Stimulated activated CD4-positive, alpha-beta T cell treated with anti-CD3 and anti-CD28 coated beads, Interleukin-4, amount 100 ng/mL, for 48 hours (primary cell): ENCODE measurements at regions not wholly inside any gene's neighbourhood (a gene's known extent, or its start where the extent isn't known, plus 50 kb on each side); places are given as distances from the start of the nearest gene placed in this dataset.

Experiments used
- DNase-seq, 2 donors: peaks; one replicate each; pipeline ENCODE4 v3.0.0-alpha.2; 2020; ENCODE audit warnings: low read depth in 2 of 2

DNA sequence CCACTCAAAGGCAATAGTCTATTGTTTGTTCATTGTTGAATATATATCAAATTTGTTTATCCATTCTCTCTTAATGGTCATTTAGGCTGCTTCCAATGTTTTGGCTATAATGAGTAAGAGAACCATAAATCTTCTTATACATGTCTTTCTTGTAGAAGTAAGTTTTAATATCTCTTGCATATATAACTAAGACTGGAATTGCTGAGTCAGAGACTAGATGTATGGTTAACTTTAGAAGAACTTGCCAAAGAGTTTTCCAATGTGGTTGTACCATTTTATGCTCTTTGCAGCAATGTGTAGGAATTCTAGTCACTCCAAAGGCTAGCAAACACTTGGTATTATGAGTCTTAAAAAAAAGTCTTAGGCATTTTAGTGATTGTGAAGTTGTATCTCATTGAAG, 610.0 kb upstream of the GCFC2 start:
- DNase-seq: no peak

- DNase-seq: no peak
These were observed 608.2 kb upstream of the GCFC2 start for GRCh38 chr2:76318848-76319360.

DNA sequence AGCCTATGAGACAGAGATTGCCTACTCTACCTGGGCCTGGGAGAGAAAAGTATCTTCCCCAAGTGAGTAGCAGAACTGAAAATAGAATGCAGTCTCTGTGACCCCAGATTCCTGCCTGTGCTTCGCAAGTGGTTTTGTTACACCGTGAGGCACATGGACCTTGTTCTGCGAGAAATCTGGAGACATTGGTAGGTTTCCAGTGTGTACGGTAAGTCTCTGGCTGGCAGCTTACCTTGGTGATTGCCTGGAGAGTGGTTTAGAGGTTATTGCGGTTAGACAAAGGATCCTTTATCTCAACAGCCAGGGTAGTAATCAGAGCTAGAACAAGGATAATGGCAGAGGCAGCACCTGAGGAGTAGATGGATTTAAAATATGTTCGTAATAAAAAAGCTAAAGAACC, 606.0 kb upstream of the GCFC2 start:
- no peak for DNase-seq

DNA sequence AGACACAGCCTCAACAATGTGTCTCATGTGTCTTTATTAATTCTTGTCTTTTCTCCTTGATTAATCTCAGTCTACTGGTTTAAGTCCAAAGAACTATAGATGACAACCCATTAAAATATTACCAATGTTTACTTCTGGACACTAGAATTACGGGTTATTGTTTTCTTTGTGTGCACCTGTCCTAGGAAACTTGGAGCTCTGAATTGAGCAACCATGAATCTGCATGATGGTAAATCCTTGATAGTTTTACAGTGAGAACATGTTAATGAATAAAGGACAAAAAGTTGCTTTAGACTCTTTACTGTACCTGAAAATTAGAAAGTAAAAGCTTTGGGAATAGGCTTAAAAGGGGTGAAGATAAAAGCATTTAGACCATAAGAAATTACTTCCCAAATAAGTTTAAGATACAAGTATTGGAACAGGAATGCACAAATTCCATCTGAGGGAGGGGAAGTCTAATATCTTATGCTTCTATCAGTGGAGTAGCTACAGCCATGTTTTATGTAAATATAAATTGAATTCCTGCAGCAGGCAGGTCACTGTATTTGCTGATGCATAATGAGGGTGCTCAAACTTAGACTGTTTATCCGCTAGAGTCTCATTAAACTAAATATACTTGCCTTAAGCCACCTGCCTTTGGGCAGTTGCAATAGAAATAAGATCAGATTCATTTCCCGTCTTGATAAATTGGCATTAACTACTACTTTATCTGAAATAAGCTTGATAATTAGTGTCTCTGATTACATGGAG, 603.7 kb upstream of the GCFC2 start:
- DNase-seq: no peak

- no peak for DNase-seq
These were observed 601.5 kb upstream of the GCFC2 start for GRCh38 chr2:76312236-76312635.

GRCh38 chr2:76311728-76312127, 601.0 kb upstream of the GCFC2 start:
- DNase-seq: no peak

- no peak for DNase-seq
These were observed 600.3 kb upstream of the GCFC2 start for GRCh38 chr2:76310894-76311633.

GRCh38 chr2:76307495-76307894, 596.8 kb upstream of the GCFC2 start:
- DNase-seq: no peak

DNA sequence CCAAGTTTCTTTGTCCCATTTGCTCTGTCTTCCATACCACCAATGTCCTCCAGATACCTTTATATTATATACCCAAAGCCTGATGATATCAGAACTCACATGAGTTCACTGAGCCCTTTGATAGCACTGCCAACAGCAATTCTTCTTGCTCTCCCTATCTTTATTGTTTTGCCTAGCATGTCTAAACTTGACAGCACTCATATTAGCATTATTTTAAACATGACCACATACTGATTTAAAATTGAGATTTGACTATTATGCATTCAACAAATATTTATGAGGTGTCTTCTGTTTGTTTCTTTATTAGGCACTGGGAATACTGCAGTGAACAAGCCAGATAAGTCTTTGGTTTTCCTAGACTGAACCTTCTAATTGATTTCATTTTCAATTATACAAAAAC, 587.3 kb upstream of the GCFC2 start:
- no peak for DNase-seq

- DNase-seq: no peak
These were observed 585.7 kb upstream of the GCFC2 start for GRCh38 chr2:76296438-76296837.

GRCh38 chr2:76295762-76296161, 585.0 kb upstream of the GCFC2 start:
- no peak for DNase-seq

DNA sequence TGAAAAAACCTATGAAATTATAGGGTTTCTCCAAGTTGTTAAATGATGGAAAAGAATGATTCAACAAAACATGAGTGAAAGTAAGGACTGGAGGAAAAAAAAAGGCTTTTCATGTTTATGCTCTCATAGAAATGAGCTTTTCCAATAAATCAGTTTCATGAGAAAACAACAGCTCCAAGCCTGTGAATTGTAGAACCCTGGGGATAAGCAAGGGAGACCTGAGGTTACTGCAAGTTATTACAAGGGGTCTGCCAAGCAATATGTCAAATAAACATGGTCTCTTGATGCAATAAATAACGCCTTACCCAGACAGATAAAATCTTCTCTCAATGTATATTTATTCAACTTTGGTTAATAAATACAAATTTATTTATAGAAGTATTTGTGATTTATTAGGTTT, 577.9 kb upstream of the GCFC2 start:
- no peak for DNase-seq

GRCh38 chr2:76288146-76288545, 577.4 kb upstream of the GCFC2 start:
- no peak for DNase-seq

GRCh38 chr2:76283350-76283749, 572.6 kb upstream of the GCFC2 start:
- DNase-seq: no peak

GRCh38 chr2:76281156-76281841, 570.6 kb upstream of the GCFC2 start:
- DNase-seq: no peak

- no peak for DNase-seq
These were observed 570.0 kb upstream of the GCFC2 start for GRCh38 chr2:76280686-76281085.

- DNase-seq: no peak
These were observed 568.4 kb upstream of the GCFC2 start for GRCh38 chr2:76279142-76279541.

DNA sequence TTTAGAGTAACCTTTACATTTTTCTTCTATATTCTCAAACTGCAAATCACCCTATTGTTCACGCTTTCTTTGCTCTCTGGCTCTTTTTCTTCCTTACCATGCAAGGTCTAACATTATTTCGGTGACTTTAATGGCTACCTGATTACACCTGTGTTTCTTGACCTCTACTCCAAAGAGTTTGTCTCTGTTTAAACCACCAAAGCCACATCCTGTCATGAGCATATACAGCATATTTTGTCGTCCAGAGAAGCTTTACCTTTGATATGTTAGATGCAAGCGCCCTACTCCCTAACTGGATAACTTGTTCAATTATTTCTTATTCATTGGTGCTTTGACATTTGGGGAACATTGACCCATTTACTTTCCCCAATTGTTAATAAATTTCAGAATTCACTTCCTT, 565.1 kb upstream of the GCFC2 start:
- DNase-seq: no peak

- no peak for DNase-seq
These were observed 564.0 kb upstream of the GCFC2 start for GRCh38 chr2:76274676-76275075.

GRCh38 chr2:76274160-76274559, 563.4 kb upstream of the GCFC2 start:
- DNase-seq: no peak

DNA sequence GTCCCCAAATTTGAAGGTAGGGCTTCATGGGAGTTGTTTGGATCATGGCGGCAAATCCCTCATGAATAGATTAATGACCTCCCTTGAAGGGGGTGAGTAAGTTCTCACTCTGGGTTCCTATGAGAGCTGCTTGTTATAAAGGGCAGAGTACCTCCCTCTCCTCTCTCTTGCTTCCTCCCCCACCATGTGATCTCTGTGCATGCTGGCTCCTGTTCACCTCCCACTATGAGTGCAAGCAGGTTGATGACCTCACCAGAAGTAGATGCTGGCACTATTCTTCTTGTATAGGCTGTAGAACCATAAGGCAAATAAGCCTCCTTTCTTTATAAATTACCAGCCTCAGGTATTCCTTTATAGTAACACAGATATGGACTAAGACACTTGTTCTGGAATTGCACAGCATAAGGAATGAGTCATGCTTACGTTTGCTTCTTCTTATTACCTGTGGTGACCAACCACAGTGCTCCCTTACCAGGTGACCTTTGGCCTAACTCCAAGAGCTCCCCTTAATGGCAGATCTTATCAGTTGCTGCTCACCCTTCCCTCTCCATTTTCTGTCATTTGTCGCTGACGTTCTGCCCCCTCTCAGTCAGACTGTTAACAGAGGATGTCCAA, 559.5 kb upstream of the GCFC2 start:
- no peak for DNase-seq

GRCh38 chr2:76268902-76269620, 558.3 kb upstream of the GCFC2 start:
- DNase-seq: no peak
